COLO829 (cell line): ENCODE measurements at regions not wholly inside any gene's neighbourhood (a gene's known extent, or its start where the extent isn't known, plus 50 kb on each side); places are given as distances from the start of the nearest gene placed in this dataset.

Source experiments
- DNase-seq: peaks from one replicate; pipeline ENCODE4 v3.0.0; 2012; ENCODE audit warnings: low spot score

DNA sequence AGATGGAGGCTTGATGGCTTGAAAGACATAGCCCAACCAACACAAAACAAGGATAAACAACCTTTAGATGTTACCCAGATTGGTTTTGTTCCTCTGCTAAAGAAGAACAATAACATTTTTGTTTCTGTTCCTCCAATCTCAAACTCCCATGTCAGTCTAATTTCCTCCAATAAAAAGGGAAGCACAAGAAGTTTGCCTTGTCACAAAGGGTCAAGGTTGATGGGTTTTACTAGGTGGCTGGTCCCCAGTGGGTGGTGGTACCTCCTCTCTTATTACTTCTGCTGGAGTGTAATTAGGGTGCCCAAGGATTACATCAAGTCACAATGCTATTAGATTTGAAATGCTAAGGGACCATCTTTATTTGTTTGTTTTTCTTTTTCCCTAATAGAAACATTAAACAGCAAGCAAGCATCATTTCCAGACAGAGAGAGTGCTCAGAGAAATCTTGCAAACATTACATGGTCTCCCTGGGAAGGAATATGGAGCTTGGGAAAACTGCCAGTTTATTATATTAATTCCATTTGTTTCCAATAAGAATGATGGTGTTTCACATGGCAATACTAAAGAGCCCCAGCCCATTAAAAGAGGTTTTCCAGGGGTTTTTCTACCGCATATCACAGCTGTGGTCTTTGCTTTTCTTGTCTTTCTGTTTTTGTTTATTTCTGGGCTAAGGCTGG lies 78.3 kb upstream of the AOAH start:
- DNase-seq = no peak

- DNase-seq = no peak
Observed at GRCh38 chr7:36796850-36797536, 72.7 kb upstream of the AOAH start.

GRCh38 chr7:36795451-36796021 lies 71.2 kb upstream of the AOAH start:
- no peak for DNase-seq

DNA sequence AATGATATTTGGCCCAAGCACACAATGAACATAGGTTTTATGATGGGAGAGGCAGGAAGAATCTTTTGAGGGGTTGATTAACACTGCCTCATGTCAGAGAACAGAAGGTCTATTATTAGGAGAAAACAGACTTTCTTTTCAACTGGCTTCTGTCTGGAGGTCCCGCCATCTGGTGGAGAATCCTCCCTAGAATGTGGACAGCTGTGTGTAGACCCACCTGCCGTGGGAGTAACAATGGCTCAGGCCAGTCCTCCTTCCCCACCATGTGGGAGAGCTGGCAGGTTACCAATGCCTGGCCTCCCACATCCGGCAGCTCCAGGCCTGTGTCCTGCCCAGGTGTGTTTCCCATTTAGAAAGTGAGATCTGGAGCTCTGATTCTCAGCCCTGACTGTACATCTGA lies 70.4 kb upstream of the AOAH start:
- DNase-seq = peak; percentile 61

- DNase-seq = no peak
Observed at GRCh38 chr7:36792421-36792820, 68.1 kb upstream of the AOAH start.

DNA sequence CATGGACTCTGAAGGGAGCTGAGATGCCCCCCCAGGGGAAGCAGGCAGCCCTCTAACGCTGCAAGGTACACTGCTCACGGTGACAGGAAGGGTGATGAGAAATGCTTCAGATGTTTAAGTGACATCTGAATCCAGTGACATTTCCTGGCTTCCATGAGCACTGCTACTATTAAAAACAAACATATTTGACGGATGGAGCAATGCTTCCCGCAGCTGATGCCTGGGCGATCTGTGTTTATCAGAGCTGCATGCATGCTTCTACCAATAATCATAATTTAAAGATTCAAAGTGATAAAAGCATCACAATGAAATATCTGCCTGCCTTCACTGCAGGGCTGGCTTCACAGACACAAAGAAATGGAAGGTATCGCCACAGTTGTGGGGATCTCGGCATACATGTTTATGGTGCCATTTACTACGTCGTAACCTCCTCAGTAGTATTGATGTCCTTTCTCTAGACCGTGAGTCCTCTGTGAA lies 66.1 kb upstream of the AOAH start:
- DNase-seq = no peak

- DNase-seq = no peak
Observed at GRCh38 chr7:36788825-36789470, 64.7 kb upstream of the AOAH start.

DNA sequence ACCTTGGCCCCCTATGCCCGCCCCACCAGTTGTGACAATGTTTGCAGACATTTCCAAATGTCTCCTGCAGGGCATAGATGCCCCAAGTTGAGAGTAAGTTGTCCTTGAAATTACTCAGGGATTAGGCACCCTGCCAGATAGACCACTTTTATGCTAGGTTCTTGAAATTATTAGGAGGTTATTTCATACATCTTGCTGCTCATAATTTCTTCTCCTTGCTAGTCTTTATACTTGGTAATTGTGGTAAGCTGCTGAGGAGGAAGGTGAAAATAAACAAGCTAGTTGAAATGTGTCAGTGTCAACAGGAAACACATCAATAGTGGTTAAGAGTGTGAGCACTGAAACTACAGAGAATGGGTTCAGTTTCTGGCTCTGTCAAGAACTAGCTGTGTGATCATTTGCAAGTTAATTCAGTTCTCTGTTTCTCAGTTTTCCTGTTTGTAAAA lies 63.7 kb upstream of the AOAH start:
- no peak for DNase-seq

DNA sequence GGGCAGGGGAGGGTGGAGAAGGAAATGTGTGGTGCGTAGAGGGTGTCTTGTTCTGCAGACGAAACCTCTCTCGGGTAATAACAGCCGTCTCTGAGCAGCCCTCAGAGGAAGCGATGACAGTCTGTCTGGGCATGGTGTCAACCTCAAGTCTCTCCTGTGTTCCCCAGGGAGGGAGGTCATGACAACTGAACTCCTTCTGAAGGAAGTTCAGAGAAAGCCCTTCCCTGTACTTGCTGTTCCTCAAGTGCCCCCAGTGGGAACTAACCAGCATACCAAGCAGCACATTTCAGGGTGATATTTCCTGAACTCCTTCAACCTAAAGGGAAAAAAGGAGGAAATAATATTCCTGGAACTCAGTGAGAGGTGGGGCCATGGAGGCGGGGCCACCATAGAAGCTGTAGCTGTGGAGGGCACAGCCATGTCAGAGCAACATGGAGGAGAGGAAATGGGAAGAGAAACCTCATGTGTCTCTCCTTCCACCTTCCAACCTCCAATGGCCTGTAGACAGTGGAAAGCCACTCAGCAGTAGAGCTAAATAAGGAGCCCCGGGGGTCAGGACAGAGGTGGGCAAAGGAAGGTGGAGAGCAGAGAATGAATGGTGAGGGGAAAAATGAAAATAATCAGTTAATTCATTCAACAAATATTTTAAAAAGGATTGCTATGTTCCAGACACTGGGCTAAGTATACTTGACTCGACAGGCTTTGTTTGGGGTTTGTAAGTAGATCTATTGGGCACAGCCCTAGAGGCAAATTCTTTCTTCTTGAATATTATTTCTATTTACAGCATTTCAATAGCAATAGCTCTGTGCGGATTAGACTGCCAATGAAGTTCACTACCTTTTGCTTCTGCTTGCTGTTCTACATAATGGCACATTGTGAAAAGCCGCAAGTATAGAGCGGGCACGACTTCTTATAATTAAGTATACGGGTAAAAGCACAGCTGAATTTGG lies 61.0 kb upstream of the AOAH start:
- no peak for DNase-seq

- no peak for DNase-seq
Observed at GRCh38 chr7:36781011-36781738, 56.9 kb upstream of the AOAH start.

GRCh38 chr7:36777855-36778254 lies 53.6 kb upstream of the AOAH start:
- no peak for DNase-seq

DNA sequence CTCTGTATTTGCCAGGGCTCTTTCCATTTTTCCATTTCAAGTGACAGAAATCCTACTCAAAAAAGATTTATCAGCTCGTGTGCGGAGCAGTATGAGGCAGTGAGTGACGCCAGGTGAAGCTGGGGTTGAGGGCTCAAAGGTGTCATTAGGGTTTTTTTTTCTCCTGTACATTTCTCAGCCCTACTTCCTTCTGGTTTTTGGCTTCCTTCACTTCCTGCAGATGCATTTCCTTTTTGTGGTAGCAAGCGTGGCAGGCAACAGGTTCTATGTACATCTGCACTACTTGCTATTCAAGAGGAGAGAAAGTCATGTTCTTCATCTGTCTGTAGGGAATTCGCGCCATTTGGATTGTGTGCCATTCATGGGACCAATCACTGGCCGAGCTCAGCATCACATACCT lies 52.8 kb upstream of the AOAH start:
- no peak for DNase-seq

GRCh38 chr7:36775676-36776075 lies 51.4 kb upstream of the AOAH start:
- DNase-seq = no peak

DNA sequence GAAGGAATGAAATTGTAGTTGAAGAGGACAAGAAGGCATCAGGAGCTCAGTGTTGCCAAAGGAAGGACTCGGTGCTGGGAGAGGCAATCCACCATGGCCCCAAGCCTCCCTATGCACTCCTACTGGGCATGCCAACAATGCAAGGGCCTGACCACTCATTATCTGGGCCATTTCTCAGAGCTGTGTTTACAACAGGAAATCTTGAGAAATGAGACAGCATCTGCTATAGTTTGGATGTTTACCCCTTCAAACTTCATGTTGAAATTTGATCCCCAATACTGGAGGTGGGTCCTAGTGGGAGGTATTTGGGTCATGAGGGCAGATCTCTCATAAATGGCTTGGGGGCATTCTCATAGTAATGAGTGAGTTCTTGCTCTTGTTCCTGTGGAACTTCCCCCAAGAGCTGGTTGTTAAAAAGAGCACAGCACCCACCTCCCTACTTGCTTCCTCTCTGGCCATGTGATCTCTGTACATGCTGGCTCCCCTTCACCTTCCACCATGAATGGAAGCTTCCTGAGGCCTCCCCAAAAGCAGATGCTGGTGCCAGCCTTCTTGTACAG lies 50.8 kb upstream of the AOAH start:
- DNase-seq = no peak
